ENCODE measurements at regions not wholly inside any gene's neighbourhood (a gene's known extent, or its start where the extent isn't known, plus 50 kb on each side); places are given as distances from the start of the nearest gene placed in this dataset.

DNA sequence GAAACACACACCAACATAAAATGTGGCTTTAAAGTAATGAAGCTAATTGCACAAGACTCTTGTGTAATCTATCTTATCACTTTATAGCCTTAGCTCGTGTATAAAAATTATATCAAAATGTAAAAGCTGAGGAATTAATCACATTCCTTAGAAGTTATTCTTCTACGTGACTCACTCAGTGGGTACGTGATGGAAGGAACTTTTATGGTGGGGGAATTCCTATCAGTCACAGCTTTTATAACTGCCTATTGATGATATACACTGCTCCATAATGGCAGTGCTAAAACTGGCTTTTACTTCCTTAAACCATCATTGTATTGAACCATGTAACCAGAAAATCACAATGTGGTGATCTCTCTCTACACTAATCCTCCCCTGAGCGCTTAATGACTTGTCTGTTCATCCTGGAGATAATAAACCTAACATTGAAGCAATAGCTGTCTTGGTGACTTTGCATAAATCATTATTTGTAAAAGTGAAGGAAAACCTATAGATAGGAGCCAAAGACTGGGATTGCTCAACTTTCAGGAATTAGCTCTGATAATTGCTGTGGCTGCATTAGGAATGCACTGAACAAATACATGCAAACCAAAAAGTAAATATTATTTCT is 276.7 kb downstream of the GBA3 start:
- H3K9me3 Mint-ChIP-seq (ENCODE audit: low read depth) = peaks cover 15% of the 10 kb centered on the region
- H3K36me3 Mint-ChIP-seq (ENCODE audit: insufficient read depth) = peaks cover 2% of the 10 kb centered on the region
- no peak for TF ChIP-seq CTCF (IDR thresholded peaks at IDR 0.05; ENCODE audit: unreplicated experiment)
- peaks cover 6% of the 10 kb centered on the region for H3K4me1 Mint-ChIP-seq (ENCODE audit: low read depth)
- peak overlapping the region; percentile 42 for H3K27ac Mint-ChIP-seq
- no peak overlapping the region for H3K4me3 Mint-ChIP-seq (ENCODE audit: low read depth)
- no peak for DNase-seq (ENCODE audit: low spot score, unreplicated experiment)
- no peaks in the 10 kb centered on the region for H3K27me3 Mint-ChIP-seq

DNA sequence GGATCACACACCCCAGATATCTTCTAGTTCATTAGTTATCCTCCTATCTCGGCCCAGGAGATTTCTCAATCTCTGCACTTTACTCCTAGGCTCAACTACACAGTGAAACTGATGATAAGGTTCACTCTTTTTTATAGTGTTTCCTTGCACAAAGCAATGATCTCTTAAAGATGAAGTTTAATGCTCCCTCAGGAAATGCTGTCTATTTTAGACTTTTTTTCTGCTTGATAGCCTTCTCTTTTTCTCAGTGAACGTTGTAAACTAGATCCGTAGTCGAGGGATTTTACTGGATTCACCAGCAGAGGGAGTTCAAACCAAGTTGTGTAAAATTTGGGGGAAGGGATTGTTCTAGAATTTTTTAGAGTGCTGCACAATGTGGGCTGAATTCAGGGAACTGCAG is 269.6 kb downstream of the GBA3 start:
- TF ChIP-seq CTCF (IDR thresholded peaks at IDR 0.05; ENCODE audit: unreplicated experiment) = peak; percentile 56
- no peak for DNase-seq (ENCODE audit: low spot score, unreplicated experiment)
- Mint-ChIP-seq H3K4me1 (ENCODE audit: low read depth) (peaks cover 2% of the 10 kb centered on the region), H3K27me3 (no peaks in the 10 kb centered on the region), H3K9me3 (ENCODE audit: low read depth) (peaks cover 14% of the 10 kb centered on the region), H3K4me3 (ENCODE audit: low read depth) (no peak overlapping the region), H3K36me3 (ENCODE audit: insufficient read depth) (no peaks in the 10 kb centered on the region), H3K27ac (no peak overlapping the region)

DNA sequence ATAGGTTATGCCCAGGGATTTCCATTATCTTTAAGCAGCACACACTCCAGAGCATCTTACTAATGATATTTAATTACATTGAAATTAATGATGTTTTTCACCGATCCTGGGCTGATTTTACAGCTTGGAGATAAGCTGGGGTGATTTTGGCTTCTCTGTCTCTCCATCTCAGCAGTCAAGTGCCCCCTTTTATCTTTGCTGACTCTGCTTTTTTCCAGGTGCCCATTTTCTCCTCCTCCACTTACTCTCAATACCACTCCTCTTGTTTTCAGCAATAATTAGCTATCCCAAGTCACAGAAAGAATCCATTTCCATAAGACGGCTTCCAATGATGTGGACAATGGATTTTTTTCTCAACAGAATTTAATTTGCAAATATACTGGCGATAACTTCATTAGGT is 266.7 kb downstream of the GBA3 start:
- TF ChIP-seq CTCF (IDR thresholded peaks at IDR 0.05; ENCODE audit: unreplicated experiment) = no peak
- peaks cover 14% of the 10 kb centered on the region for H3K9me3 Mint-ChIP-seq (ENCODE audit: low read depth)
- DNase-seq (ENCODE audit: low spot score, unreplicated experiment) = no peak

GRCh38 chr4:22957774-22958309 is 265.1 kb downstream of the GBA3 start:
- Mint-ChIP-seq H3K4me1 (ENCODE audit: low read depth) (peaks cover 2% of the 10 kb centered on the region), H3K27ac (no peak overlapping the region), H3K4me3 (ENCODE audit: low read depth) (no peak overlapping the region), H3K27me3 (no peaks in the 10 kb centered on the region), H3K36me3 (ENCODE audit: insufficient read depth) (no peaks in the 10 kb centered on the region), H3K9me3 (ENCODE audit: low read depth) (peaks cover 11% of the 10 kb centered on the region)
- no peak for TF ChIP-seq CTCF (IDR thresholded peaks at IDR 0.05; ENCODE audit: unreplicated experiment)
- DNase-seq (ENCODE audit: low spot score, unreplicated experiment) = no peak

More for the DNA sequence above, 266.7 kb downstream of the GBA3 start:
- no peaks in the 10 kb centered on the region for H3K27me3 Mint-ChIP-seq
- no peak overlapping the region for H3K27ac Mint-ChIP-seq
- H3K4me3 Mint-ChIP-seq (ENCODE audit: low read depth) = no peak overlapping the region
- no peaks in the 10 kb centered on the region for H3K36me3 Mint-ChIP-seq (ENCODE audit: insufficient read depth)
- peaks cover 2% of the 10 kb centered on the region for H3K4me1 Mint-ChIP-seq (ENCODE audit: low read depth)

DNA sequence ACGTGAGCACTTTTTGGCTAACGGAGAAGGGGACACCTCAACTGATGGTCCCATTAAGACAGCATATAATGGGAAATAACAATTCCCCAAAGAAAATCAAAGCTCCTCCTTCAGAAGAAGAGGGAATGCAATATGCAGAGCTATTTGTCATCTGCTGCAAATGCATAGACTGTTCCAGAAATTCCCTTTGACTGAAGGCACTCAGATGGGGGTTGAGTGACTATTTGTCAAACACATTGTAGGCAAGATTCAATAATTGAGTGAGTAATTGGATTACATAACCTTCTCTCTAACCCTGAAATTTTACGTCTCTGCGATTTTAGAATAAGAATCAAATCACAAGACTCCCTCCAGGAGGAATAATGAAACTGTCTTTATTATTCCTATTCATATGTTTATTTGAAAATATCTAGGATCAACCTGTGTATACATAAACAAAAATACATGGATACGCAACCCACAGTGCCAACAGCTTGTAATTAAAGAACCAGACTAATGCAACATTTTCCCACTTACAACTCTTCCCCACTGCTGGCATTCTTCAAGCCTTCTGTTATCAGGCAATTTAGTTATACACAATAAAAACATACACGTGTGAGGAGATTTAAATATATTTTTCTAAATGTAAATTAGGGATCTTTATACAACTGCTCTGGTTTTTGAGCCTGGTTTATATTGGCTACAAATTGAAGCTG is 256.6 kb downstream of the GBA3 start:
- H3K36me3 Mint-ChIP-seq (ENCODE audit: insufficient read depth) = no peaks in the 10 kb centered on the region
- no peak for DNase-seq (ENCODE audit: low spot score, unreplicated experiment)
- H3K27me3 Mint-ChIP-seq = no peaks in the 10 kb centered on the region
- H3K9me3 Mint-ChIP-seq (ENCODE audit: low read depth) = no peaks in the 10 kb centered on the region
- H3K4me3 Mint-ChIP-seq (ENCODE audit: low read depth) = no peak overlapping the region
- H3K4me1 Mint-ChIP-seq (ENCODE audit: low read depth) = peaks cover 6% of the 10 kb centered on the region
- TF ChIP-seq CTCF (IDR thresholded peaks at IDR 0.05; ENCODE audit: unreplicated experiment) = no peak
- no peak overlapping the region for H3K27ac Mint-ChIP-seq

Data from progenitor cell of endocrine pancreas (in vitro differentiated cells).